ENCODE measurements at regions not wholly inside any gene's neighbourhood (a gene's known extent, or its start where the extent isn't known, plus 50 kb on each side); places are given as distances from the start of the nearest gene placed in this dataset.

DNA sequence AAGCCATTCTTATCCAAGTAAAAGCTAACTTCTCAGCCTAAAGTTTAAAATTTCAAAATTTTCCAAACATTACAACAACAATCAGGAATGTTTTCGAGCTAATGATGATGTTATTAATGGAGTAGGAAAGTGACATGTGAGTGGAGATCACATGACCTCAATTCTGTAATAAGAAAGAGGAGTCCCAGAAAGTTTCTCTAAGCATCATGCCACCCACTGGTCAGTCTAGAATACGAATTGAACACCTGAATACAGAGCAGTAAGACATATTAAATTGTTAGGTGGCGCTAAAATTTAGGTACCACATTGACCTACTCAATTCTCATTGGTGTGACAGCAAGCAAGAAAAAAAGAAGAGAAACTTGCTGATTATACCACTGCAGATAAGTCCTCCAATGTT is 163.9 kb downstream of the DCLK3 start:
- Mint-ChIP-seq H3K4me3 (no peak overlapping the region), H3K27ac (no peak overlapping the region), H3K27me3 (peaks cover 13% of the 10 kb centered on the region), H3K36me3 (ENCODE audit: low read depth) (no peaks in the 10 kb centered on the region), H3K9me3 (no peaks in the 10 kb centered on the region), H3K4me1 (ENCODE audit: low read depth) (no peaks in the 10 kb centered on the region)
- DNase-seq, result no peak

All from activated T-cell treated with anti-CD3 and anti-CD28 coated beads, Interleukin-2, amount 50 U/mL, for 24 hours (primary cell).